ENCODE measurements at regions not wholly inside any gene's neighbourhood (a gene's known extent, or its start where the extent isn't known, plus 50 kb on each side); places are given as distances from the start of the nearest gene placed in this dataset.
"Not testable (repeated sequence)": the region's sequence is repeated elsewhere in the genome, so short reads cannot be mapped to it uniquely, and the experiment has no call there.

GRCh38 chr10:78658645-78659597 is 409.8 kb upstream of the ZMIZ1 start:
- no peak for DNase-seq

GRCh38 chr10:78659598-78659967 is 409.2 kb upstream of the ZMIZ1 start:
- DNase-seq = no peak

DNA sequence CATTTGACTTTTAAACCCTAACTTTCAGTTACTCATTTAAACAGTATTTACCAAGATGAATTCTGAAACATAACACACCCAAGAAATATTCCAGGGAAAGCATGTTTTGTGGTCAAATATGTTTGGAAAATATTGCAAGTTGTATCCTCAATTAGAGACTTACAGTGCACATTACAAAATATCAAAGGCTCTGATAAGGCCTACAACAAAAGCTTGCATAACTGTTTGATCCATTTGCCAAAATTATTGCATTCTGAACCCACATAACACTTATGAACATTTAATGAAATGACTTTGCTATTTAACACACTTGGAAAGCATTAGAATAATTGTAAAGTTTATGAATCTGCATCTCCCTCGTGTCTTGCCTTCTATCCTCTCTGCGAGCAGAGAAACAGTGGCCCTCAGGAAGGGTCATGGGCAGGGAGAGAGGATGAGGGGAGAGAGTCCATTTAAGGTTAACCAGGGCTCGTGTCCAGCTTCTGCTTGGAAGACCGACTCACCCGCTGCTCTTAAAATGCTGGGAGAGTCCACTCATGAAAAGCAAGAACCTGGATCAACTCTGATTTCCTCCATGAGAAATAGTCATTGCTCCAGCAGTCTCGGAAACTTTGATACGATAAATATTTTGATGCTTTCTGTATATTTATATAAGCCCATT is 408.2 kb upstream of the ZMIZ1 start:
- DNase-seq = no peak

- no peak for DNase-seq
These were observed 405.0 kb upstream of the ZMIZ1 start for GRCh38 chr10:78663721-78664120.

DNA sequence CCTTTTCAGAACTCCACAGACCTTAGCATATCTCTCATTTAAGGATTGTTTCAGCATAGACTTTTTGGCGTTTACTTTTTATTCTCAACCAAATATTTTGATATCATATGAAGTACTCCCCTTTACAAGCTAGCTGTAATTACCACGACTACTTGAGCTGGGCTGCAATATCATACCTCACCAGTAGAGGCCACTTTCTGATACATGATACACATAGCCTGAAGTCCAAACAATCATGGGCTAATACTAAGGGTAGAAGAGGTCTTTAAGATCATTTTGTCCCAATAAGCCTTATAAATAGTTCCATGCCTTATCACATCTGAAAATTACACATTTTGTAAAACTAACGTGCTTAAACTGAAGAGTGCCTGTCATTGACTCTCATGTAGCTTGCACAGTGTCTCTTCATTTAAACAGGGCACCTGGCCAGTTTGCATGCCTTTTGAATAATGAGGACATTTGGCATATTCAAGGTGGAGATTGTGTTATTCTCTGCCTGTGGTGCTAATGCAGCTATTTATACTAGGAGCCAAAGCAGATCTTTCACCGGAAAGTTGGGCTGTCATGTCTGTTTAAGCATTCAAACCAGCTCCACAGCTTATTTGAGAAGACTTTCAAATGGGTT is 403.7 kb upstream of the ZMIZ1 start:
- no peak for DNase-seq

- no peak for DNase-seq
These were observed 395.8 kb upstream of the ZMIZ1 start for GRCh38 chr10:78672918-78673317.

DNA sequence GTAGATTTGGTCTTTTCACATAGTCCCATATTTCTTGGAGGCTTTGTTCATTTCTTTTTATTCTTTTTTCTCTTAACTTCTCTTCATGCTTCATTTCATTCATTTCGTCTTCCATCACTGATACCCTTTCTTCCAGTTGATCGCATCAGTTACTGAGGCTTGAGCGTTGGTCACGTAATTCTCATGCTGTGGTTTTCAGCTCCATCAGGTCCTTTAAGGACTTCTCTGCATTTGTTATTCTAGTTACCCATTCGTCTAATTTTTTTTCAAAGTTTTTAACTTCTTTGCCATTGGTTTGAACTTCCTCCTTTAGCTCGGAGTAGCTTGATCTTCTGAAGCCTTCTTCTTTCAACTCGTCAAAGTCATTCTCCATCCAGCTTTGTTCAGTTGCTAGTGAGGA is 387.6 kb upstream of the ZMIZ1 start:
- not testable (repeated sequence) for DNase-seq

DNA sequence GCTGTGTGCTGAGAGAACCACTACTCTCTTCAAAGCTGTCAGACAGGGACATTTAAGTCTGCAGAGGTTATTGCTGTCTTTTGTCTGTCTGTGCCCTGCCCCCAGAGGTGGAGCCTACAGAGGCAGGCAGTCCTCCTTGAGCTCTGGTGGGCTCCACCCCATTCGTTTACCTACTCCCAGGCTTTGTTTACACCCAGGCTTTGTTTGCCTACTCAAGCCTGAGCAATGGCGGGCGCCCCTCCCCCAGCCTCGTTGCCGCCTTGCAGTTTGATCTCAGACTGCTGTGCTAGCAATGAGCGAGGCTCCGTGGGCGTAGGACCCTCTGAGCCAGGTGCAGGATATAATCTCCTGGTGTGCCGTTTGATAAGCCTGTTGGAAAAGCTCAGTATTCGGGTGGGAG is 386.8 kb upstream of the ZMIZ1 start:
- not testable (repeated sequence) for DNase-seq

DNA sequence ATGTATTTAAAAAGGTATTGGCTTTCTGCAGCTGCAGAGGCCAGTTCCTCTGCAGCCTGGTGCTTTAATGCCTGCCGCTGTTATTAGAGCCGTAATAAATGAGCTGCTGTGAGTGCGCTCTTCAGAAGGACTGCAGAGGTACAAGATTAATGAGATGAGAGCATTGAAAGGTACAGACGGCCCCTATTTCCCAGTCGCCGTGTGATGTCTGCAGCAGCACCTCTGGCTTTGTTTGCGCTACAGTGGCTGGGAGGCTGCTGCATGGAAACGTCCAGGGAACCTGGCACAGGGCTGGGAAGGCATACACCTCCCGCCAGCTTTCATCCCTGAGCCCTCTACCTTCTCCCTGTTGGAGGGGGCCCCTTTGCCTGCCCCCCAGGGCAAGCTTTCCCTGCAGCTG is 383.8 kb upstream of the ZMIZ1 start:
- DNase-seq = no peak

DNA sequence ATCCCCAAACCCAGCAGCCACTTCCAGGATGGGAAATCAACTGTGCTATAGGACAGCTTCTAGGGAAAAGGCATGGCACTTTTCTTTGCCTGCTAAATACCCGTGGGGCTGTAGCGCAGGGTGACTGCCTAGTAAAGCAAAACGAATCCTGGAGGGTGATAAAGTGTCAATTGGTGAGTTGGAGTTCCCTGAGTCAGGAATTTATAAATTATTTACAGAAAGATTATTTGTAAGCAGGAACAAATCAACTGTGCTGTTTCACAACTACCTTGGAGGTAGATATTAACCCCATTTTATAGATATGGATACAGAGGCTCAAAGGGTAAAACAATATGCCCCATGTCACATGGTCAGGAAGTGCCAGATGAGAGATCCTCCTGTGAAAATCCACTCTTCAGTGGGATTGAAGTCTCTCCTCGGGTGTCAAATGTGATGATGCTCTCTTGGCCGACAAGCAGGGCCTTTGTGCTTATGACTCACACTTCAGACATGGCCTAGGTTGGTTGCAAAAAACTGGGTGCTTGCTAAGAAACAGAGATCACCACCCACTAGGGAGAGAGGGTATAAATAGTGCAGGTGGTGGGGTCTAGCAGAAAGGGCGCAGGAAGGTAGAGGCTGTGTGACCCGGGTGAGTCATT is 383.2 kb upstream of the ZMIZ1 start:
- DNase-seq = no peak

DNA sequence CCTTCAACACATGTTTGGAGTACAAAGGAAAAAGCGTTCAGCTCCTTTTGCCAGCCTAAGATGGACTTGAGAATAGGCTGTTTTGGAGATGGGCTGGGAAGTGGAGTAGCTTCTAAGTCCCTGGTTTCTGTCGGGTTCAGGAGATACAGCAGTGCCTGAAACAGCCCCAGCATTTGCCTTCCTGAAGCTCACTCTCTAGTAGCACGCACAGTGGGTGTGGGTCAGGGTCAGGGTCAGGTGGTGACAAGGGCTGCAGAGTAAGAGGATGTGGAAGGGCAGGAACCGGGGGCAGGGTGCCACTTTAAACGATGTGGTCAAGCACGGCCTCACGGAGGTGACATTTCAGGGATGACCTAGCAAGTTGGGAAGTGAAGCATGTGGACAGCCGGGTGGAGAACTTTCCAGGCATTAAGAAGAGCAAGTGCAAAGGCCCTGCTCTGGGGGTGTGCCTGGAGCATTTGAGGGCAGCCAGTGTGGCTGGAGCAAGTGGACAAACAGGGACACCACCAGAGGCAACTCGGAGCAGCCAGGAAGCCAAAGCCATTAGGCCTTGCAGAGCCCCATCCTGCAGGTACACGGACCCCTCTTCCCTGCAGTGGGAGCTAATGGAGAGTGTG is 382.2 kb upstream of the ZMIZ1 start:
- DNase-seq = no peak

DNA sequence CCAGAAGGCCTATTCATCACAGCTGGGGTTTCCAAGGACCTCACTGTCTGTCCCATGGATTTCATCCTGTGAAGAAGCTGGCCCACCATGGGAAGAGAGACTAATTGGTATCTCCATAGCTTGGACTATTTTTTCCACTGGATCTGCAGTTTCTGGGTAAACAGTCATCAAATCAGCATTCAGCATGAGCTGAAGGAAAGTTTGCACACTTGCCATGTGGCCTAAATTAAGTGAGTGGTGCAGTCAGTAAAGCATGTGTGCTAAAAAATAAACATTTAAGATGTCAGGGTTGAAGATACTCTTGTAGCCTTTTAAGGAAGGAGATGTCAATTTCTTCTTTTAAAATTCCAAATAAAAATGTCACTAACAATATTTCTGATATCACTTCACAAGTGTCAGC is 381.1 kb upstream of the ZMIZ1 start:
- DNase-seq = no peak

GRCh38 chr10:78688230-78688900 is 380.4 kb upstream of the ZMIZ1 start:
- DNase-seq = no peak

- no peak for DNase-seq
These were observed 379.7 kb upstream of the ZMIZ1 start for GRCh38 chr10:78688901-78689583.

- no peak for DNase-seq
These were observed 379.2 kb upstream of the ZMIZ1 start for GRCh38 chr10:78689584-78689935.

GRCh38 chr10:78690354-78691111 is 378.2 kb upstream of the ZMIZ1 start:
- no peak for DNase-seq

- no peak for DNase-seq
These were observed 377.3 kb upstream of the ZMIZ1 start for GRCh38 chr10:78691301-78692030.

DNA sequence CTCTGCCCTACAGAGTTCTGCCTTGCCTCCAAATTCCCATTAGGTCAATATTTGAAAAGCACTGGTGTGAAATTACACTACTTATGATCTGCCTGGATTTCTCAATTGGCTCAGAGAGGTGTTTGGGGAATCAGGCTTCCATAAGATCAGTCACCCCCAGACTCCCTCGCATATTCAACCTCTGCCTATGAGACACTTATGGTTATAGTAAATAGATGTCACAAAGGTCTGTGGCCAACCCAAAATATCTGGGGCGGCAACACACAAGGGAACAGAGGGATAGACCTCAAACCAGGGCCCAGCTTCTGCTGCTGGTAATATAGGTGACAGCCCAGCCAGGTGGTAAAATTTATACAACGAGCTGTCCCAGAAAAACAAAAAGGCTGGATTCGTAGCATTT is 376.7 kb upstream of the ZMIZ1 start:
- no peak for DNase-seq

- DNase-seq = no peak
These were observed 372.9 kb upstream of the ZMIZ1 start for GRCh38 chr10:78695846-78696245.

GRCh38 chr10:78696791-78697395 is 371.9 kb upstream of the ZMIZ1 start:
- no peak for DNase-seq

Measured in activated CD8-positive, alpha-beta memory T cell treated with anti-CD3 and anti-CD28 coated beads, Interleukin-2, amount 50 U/mL, for 4 hours (primary cell).